Suprapubic skin (tissue), 4 donors: ENCODE measurements at regions not wholly inside any gene's neighbourhood (a gene's known extent, or its start where the extent isn't known, plus 50 kb on each side); places are given as distances from the start of the nearest gene placed in this dataset.

Experiments used
- DNase-seq, 2 donors: peaks; one replicate each; pipeline ENCODE4 v3.0.0-alpha.2; 2019; ENCODE audit warnings: low spot score in 2 of 2
- H3K27ac ChIP-seq: fragments of 200-600 bp; sonication (generic); one replicate; pipeline ENCODE4 v1.5.1; 2019
- H3K27me3 ChIP-seq: fragments of 200-600 bp; sonication (generic); one replicate; pipeline ENCODE4 v1.5.1; 2019
- H3K36me3 ChIP-seq: fragments of 200-600 bp; sonication (generic); one replicate; pipeline ENCODE4 v1.5.1; 2019
- H3K4me1 ChIP-seq: fragments of 200-600 bp; sonication (generic); one replicate; pipeline ENCODE4 v1.5.1; 2019
- H3K4me3 ChIP-seq: fragments of 200-600 bp; sonication (generic); one replicate; pipeline ENCODE4 v1.5.1; 2019; ENCODE audit warnings: mild to moderate bottlenecking
- H3K9me3 ChIP-seq: fragments of 200-600 bp; sonication (generic); one replicate; pipeline ENCODE4 v1.5.1; 2019
- CTCF ChIP-seq, 2 donors: fragments of 200-600 bp in 1 of 2; fragments of 450-650 bp in 1 of 2; sonication (generic) in 1 of 2; IDR thresholded peaks; one replicate each; pipeline ENCODE4 v1.5.1; 2016 to 2019; ENCODE audit warnings: antibody characterized with exemption in 2 of 2, mild to moderate bottlenecking in 1 of 2, moderate library complexity in 1 of 2
- EP300 ChIP-seq: sonication (generic); formaldehyde crosslinking; IDR thresholded peaks from one replicate; pipeline ENCODE4 v1.6.1; 2017; ENCODE audit warnings: antibody characterized with exemption
- POLR2A ChIP-seq, 2 donors: fragments of 450-650 bp; IDR thresholded peaks; one replicate each; pipeline ENCODE4 v1.6.1; 2017; ENCODE audit warnings: antibody characterized with exemption in 2 of 2, mild to moderate bottlenecking in 2 of 2, moderate library complexity in 2 of 2
- POLR2AphosphoS5 ChIP-seq, 3 donors: sonication (generic); formaldehyde crosslinking; IDR thresholded peaks; one replicate each; pipeline ENCODE4 v1.6.1; 2017; ENCODE audit warnings: antibody characterized with exemption in 3 of 3
- WGBS: methylation state at CpG from one replicate; pipeline ENCODE4 v1.1.5; 2018; 5-methylcytosine and 5-hydroxymethylcytosine counted together

DNA sequence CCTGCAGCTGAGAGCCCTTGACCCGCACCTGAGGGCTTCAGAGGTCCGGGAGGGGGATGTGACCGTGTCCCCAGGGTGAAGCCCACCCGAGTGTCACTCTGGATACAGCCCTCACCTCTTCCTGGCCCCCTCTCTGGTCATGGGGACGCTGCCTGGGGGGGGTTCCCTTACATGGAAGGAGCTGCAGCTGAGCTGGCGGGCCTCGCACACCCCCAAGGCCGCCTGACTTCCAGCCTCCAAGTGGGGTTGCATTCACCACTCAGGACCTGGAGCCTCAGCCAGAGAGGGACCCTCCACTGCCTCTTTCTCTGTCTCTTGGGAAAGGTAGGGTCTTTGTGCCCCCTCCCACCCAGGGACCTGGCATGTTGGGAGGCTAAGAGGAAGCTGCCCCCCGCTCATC lies 284.6 kb downstream of the SEC14L1 start:
- TF ChIP-seq CTCF (IDR thresholded peaks at IDR 0.05) (no peak), EP300 (no peak), POLR2AphosphoS5 (IDR thresholded peaks at IDR 0.05) (no peak), POLR2A (IDR thresholded peaks at IDR 0.05) (no peak)
- no peaks in the 10 kb centered on the region for H3K27me3 ChIP-seq
- 50% methylated on average over 2 of the region's 9 CpGs for WGBS
- no peaks in the 10 kb centered on the region for H3K9me3 ChIP-seq
- no peaks in the 10 kb centered on the region for H3K36me3 ChIP-seq
- H3K27ac ChIP-seq, result peak overlapping the region; percentile 77
- no peak overlapping the region for H3K4me3 ChIP-seq
- H3K4me1 ChIP-seq, result peaks cover 99% of the 10 kb centered on the region
- no peak for DNase-seq

GRCh38 chr17:77425791-77426641 lies 285.2 kb downstream of the SEC14L1 start:
- peak overlapping the region; percentile 77 for H3K27ac ChIP-seq
- DNase-seq, result peak in 1 of 2 donors; percentile 87
- TF ChIP-seq EP300, result peak; percentile 7
- TF ChIP-seq CTCF (IDR thresholded peaks at IDR 0.05), result no peak
- no peak for TF ChIP-seq POLR2A (IDR thresholded peaks at IDR 0.05)
- no peak for TF ChIP-seq POLR2AphosphoS5 (IDR thresholded peaks at IDR 0.05)
- no peaks in the 10 kb centered on the region for H3K27me3 ChIP-seq
- no peaks in the 10 kb centered on the region for H3K9me3 ChIP-seq
- no peak overlapping the region for H3K4me3 ChIP-seq
- 42% methylated on average over 10 of the region's 23 CpGs for WGBS
- peaks cover 99% of the 10 kb centered on the region for H3K4me1 ChIP-seq
- no peaks in the 10 kb centered on the region for H3K36me3 ChIP-seq

GRCh38 chr17:77426676-77427386 lies 286.1 kb downstream of the SEC14L1 start:
- H3K4me1 ChIP-seq, result peaks cover 94% of the 10 kb centered on the region
- peak overlapping the region; percentile 77 for H3K27ac ChIP-seq
- TF ChIP-seq POLR2A (IDR thresholded peaks at IDR 0.05) (no peak), CTCF (IDR thresholded peaks at IDR 0.05) (no peak), EP300 (no peak), POLR2AphosphoS5 (IDR thresholded peaks at IDR 0.05) (no peak)
- no peak for DNase-seq
- H3K36me3 ChIP-seq, result no peaks in the 10 kb centered on the region
- H3K4me3 ChIP-seq, result no peak overlapping the region
- no peaks in the 10 kb centered on the region for H3K9me3 ChIP-seq
- WGBS, result 52% methylated on average over 9 of the region's 11 CpGs
- H3K27me3 ChIP-seq, result no peaks in the 10 kb centered on the region

DNA sequence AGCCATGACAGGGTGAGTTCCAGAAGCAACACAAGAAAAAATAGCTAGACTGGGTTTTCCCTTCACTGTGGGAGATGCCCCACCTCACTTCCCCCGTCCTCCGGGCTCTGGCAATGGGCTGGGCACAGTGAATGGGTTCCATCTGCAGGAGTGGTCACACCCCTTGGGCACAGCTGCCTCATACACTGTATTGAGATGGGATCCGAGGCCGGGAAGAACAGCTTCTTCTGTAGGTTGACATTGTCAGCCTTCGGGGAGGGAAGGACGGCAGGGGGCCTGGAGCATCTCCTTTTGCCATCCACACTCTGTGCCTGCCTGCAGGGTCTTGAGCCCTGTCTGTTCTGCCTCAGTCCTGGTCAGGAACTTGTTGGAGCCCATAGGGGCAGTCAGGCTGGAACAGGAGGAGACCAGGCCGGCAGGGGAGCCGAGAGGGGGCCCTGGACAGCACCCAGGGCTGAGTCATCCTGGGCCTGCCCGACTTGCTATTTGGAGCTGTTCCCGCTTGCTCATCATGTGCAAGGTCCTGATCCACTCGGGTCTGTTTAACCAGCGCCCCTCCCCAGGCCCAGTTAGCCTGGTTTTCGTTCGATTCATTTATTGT lies 286.7 kb downstream of the SEC14L1 start:
- no peaks in the 10 kb centered on the region for H3K36me3 ChIP-seq
- TF ChIP-seq POLR2A (IDR thresholded peaks at IDR 0.05), result no peak
- no peak for TF ChIP-seq POLR2AphosphoS5 (IDR thresholded peaks at IDR 0.05)
- no peak for TF ChIP-seq EP300
- no peak for TF ChIP-seq CTCF (IDR thresholded peaks at IDR 0.05)
- H3K4me3 ChIP-seq, result no peak overlapping the region
- no peaks in the 10 kb centered on the region for H3K27me3 ChIP-seq
- WGBS, result 8% methylated on average over 4 of the region's 14 CpGs
- peak overlapping the region; percentile 77 for H3K27ac ChIP-seq
- no peaks in the 10 kb centered on the region for H3K9me3 ChIP-seq
- H3K4me1 ChIP-seq, result peaks cover 88% of the 10 kb centered on the region
- peak in 1 of 2 donors; percentile 87 for DNase-seq
